ENCODE measurements at regions not wholly inside any gene's neighbourhood (a gene's known extent, or its start where the extent isn't known, plus 50 kb on each side); places are given as distances from the start of the nearest gene placed in this dataset.

DNA sequence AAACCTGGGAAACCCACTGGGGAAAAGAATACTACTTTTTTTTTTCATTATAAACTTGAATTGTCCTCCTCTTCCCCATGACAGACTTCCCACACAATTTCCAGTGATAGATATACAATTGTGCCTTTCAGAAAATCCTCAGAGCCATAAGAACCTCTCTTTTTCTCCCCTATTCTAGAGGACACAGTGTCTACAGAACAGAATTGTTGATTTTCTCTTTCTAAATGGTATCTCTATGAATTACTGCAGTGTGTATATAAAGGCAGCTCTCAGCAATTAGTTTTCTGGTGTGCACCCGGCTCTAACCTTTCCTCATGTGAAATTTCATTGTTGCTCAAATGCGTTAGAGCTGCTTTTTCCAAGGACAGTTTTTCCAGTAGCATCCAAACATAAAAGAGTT lies 430.1 kb downstream of the TUSC7 start:
- H3K27me3 Mint-ChIP-seq: no peaks in the 10 kb centered on the region
- H3K4me3 Mint-ChIP-seq: no peak overlapping the region
- H3K27ac Mint-ChIP-seq: no peak overlapping the region
- H3K36me3 Mint-ChIP-seq: no peaks in the 10 kb centered on the region
- H3K4me1 Mint-ChIP-seq (ENCODE audit: unreplicated experiment): peaks cover 32% of the 10 kb centered on the region
- H3K9me3 Mint-ChIP-seq: peaks cover 11% of the 10 kb centered on the region
- no peak for DNase-seq (ENCODE audit: extremely low spot score, unreplicated experiment)
- TF ChIP-seq, protein P1, sequence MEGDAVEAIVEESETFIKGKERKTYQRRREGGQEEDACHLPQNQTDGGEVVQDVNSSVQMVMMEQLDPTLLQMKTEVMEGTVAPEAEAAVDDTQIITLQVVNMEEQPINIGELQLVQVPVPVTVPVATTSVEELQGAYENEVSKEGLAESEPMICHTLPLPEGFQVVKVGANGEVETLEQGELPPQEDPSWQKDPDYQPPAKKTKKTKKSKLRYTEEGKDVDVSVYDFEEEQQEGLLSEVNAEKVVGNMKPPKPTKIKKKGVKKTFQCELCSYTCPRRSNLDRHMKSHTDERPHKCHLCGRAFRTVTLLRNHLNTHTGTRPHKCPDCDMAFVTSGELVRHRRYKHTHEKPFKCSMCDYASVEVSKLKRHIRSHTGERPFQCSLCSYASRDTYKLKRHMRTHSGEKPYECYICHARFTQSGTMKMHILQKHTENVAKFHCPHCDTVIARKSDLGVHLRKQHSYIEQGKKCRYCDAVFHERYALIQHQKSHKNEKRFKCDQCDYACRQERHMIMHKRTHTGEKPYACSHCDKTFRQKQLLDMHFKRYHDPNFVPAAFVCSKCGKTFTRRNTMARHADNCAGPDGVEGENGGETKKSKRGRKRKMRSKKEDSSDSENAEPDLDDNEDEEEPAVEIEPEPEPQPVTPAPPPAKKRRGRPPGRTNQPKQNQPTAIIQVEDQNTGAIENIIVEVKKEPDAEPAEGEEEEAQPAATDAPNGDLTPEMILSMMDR (conservative IDR thresholded peaks at IDR 0.05): no peak

DNA sequence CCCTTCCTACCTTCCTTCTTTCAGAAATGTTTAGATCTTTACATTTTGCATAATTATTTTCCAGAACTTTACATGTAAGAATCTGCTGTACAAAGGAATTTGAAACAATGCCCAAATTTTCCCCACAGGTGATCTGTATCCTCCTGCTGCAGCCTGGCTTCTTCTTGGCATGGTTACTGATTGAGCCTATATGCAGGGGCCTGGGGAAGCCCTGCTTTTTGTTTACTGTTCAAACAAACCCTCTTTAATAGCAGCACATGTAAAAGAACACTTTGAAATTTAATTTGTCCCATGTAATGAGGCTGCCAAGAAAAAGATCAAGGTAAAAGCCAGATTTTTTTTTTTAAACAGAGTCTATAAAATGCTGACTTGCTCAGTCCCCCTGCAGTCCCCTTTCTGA lies 432.2 kb downstream of the TUSC7 start:
- Mint-ChIP-seq H3K4me3 (no peak overlapping the region), H3K9me3 (peaks cover 8% of the 10 kb centered on the region), H3K36me3 (no peaks in the 10 kb centered on the region), H3K27ac (no peak overlapping the region), H3K4me1 (ENCODE audit: unreplicated experiment) (peaks cover 41% of the 10 kb centered on the region), H3K27me3 (no peaks in the 10 kb centered on the region)
- no peak for DNase-seq (ENCODE audit: extremely low spot score, unreplicated experiment)
- TF ChIP-seq, protein P1 (conservative IDR thresholded peaks at IDR 0.05): no peak

DNA sequence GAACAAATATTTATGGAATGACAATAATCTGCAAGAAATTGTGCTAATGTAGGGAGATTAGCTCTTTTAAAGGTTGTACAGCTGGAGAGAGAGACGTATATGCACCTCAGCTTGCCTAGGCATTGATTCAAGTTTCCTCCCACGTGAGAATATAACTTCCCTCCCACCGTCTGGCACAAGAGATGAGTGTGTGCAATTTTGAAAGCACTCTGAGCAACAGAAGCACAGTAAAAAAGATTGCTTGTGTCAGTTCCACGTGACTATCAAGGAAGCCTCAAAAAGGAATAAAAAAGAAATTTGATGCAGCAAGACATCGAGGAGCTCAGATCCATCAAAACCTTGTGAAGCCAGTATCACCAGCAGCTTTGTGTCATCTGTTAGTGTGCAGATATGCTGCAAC lies 435.3 kb downstream of the TUSC7 start:
- Mint-ChIP-seq H3K27ac (peak overlapping the region; percentile 4), H3K9me3 (no peaks in the 10 kb centered on the region), H3K4me1 (ENCODE audit: unreplicated experiment) (peaks cover 32% of the 10 kb centered on the region), H3K36me3 (no peaks in the 10 kb centered on the region), H3K27me3 (no peaks in the 10 kb centered on the region), H3K4me3 (no peak overlapping the region)
- DNase-seq (ENCODE audit: extremely low spot score, unreplicated experiment): no peak
- TF ChIP-seq, protein P1 (conservative IDR thresholded peaks at IDR 0.05): no peak

DNA sequence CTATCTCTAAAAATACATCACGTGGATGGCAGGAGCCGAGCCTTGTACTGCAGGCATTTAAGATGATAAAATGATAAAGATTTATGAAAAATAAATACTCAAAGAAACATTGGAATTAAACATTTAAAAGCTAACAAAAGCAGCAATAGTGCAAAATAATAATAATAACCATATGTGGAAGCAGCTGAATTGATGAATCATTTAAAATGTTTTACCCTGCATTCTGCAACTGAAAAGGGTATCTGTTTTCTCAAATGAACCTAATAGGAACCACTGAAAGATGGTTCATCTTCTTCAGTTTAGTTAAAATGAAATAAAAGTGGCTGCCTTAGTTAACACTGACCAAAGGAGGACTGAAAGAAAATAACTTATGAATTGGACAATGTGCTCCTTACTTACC lies 436.1 kb downstream of the TUSC7 start:
- no peaks in the 10 kb centered on the region for H3K27me3 Mint-ChIP-seq
- H3K4me3 Mint-ChIP-seq: no peak overlapping the region
- DNase-seq (ENCODE audit: extremely low spot score, unreplicated experiment): no peak
- H3K36me3 Mint-ChIP-seq: no peaks in the 10 kb centered on the region
- H3K27ac Mint-ChIP-seq: no peak overlapping the region
- H3K9me3 Mint-ChIP-seq: peaks cover under 1% of the 10 kb centered on the region
- peaks cover 32% of the 10 kb centered on the region for H3K4me1 Mint-ChIP-seq (ENCODE audit: unreplicated experiment)
- TF ChIP-seq, protein P1 (conservative IDR thresholded peaks at IDR 0.05): no peak

DNA sequence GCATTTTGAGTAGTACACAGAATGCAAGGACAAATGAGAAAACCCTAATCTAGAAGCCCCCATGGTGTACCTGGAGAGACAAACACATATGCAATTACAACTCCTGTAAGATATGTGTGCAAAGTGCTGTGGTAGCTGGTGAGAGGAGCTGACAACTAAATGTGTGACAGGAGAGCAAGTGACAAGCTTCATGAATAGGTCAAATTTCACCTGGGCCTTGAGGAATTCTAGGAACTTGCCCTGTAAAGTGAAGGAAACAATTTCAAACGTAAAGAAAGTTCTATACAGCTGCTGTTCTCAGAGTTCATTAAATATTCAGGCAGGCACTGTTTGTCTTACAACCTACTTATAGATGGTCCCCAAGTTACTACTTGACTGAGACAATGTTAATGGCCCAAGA lies 437.0 kb downstream of the TUSC7 start:
- no peaks in the 10 kb centered on the region for H3K27me3 Mint-ChIP-seq
- no peak for DNase-seq (ENCODE audit: extremely low spot score, unreplicated experiment)
- no peaks in the 10 kb centered on the region for H3K36me3 Mint-ChIP-seq
- H3K4me1 Mint-ChIP-seq (ENCODE audit: unreplicated experiment): peaks cover 37% of the 10 kb centered on the region
- H3K4me3 Mint-ChIP-seq: no peak overlapping the region
- peaks cover 6% of the 10 kb centered on the region for H3K9me3 Mint-ChIP-seq
- TF ChIP-seq, protein P1 (conservative IDR thresholded peaks at IDR 0.05): no peak
- H3K27ac Mint-ChIP-seq: no peak overlapping the region

DNA sequence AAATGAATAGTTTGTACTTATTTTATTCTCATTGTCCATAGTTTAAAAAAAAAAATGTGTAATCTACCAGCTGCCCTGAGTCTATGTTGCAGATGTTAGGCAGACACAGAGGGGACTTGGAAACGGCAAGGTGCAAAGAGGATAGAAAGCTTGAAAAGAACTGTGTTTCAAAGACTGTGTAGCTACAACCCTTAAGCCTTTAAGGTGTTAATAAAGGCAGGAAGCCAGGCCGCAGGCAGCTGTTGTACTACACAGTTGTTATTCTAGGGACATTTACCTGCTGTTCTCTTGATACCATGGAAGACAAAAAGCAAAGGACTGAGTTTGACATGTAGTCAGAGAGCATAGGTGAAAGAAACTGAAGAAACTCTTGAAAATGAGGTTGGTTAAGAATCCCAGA lies 440.0 kb downstream of the TUSC7 start:
- H3K27ac Mint-ChIP-seq: no peak overlapping the region
- no peaks in the 10 kb centered on the region for H3K27me3 Mint-ChIP-seq
- peaks cover 6% of the 10 kb centered on the region for H3K9me3 Mint-ChIP-seq
- H3K4me3 Mint-ChIP-seq: no peak overlapping the region
- H3K4me1 Mint-ChIP-seq (ENCODE audit: unreplicated experiment): peaks cover 24% of the 10 kb centered on the region
- no peak for DNase-seq (ENCODE audit: extremely low spot score, unreplicated experiment)
- TF ChIP-seq, protein P1 (conservative IDR thresholded peaks at IDR 0.05): no peak
- H3K36me3 Mint-ChIP-seq: no peaks in the 10 kb centered on the region

Measured in type B pancreatic cell (in vitro differentiated cells).